LNCAP (cell line): ENCODE measurements at regions not wholly inside any gene's neighbourhood (a gene's known extent, or its start where the extent isn't known, plus 50 kb on each side); places are given as distances from the start of the nearest gene placed in this dataset.

Experiments used
- TF ChIP-seq, protein P1 (sequence below): fragments of 450-650 bp; IDR thresholded peaks from 2 replicates; pipeline ENCODE4 v1.5.1; 2017; ENCODE audit warnings: mild to moderate bottlenecking

DNA sequence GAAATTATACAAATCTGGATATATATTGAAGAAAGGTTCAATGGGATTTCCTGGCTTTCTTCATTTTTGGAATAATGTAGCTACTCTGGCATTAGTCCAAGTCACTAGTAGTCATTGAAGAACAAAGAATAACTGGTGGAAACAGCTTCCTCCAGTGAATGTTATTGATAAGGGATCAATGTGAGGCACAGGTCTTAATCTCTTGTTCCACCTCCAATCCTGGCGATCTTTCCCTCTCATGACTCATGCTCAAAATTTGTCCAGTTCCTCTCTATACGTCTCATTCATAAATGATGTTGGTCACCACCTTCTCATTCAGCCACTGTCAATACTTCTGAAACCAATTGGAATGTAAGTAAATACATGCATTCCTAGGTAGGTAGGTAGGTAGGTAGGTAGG is 185.0 kb upstream of the BMP2 start:
- TF ChIP-seq, protein P1, sequence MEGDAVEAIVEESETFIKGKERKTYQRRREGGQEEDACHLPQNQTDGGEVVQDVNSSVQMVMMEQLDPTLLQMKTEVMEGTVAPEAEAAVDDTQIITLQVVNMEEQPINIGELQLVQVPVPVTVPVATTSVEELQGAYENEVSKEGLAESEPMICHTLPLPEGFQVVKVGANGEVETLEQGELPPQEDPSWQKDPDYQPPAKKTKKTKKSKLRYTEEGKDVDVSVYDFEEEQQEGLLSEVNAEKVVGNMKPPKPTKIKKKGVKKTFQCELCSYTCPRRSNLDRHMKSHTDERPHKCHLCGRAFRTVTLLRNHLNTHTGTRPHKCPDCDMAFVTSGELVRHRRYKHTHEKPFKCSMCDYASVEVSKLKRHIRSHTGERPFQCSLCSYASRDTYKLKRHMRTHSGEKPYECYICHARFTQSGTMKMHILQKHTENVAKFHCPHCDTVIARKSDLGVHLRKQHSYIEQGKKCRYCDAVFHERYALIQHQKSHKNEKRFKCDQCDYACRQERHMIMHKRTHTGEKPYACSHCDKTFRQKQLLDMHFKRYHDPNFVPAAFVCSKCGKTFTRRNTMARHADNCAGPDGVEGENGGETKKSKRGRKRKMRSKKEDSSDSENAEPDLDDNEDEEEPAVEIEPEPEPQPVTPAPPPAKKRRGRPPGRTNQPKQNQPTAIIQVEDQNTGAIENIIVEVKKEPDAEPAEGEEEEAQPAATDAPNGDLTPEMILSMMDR, result no peak

DNA sequence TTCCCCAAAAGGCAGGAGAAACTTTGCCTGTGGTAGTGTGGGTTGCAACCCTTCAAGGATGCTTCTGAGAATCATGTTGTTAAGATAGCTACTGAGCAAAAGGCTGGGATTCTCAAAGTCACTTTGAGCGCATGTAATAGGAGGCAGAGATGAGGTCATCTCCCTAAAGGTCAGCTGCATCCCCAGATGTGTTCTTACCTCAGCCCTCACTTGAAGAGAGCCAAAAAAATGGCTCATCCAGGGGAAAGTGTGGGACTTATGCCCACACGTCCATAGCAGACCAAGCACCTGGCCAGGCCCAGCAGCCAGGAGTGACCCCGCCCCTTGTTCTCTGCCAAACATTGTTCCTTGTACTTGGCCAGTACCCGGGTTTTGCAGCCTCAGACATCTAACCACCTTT is 187.0 kb upstream of the BMP2 start:
- TF ChIP-seq, protein P1, result no peak

DNA sequence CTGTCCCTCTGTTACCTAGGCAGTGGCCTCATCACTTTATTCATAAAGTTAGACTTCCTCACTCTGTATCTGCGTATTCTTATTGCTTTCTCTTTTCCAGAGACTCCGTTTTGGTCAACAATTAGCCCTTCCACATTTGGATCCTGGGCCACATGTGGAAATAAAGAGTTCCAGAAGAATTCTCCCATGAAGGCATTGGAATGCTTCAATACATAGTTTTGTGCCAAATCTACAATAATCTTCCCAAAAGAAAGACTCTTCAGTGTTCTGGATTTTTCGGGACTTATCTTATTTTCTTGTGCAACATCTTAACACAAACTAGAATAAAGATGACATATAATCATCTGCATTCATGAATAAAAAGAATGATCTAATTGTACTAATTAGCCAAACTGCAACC is 187.7 kb upstream of the BMP2 start:
- TF ChIP-seq, protein P1, result no peak

DNA sequence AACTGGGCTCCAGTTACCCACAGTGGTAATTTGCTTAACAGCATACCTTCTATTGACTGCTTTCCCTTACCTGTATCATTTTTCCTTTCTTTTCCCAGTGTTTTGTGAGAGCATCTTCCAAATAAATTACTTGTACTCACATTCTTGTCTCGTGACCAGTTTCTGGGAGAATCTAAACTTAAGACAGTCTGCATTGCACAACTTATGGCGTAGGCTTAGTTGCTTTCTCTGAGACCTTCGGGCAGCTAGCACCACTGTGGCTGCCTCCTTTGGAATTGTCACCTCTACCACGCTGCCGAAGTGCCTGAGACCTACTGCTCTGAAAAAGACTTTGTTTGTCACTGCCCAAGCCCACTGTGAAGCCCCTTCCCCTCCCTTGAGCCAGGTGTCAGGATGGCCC is 188.1 kb upstream of the BMP2 start:
- TF ChIP-seq, protein P1, result no peak

DNA sequence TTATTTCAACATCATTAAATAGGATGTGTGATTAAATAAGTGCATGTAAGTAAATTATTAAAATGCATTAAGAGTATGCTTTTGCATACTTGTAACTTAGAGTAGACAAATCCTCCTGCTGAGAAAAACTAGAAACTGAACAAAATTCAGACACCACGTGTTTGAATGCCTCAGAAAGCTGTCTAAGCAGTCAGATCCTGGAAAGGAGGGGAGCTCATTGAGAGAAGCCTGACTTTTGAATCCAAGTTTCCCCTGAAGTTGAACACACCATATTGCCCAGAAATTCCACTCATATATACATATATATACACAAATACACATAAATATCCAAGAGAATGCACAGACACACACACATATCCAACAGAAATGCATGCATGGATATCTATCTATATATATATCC is 190.0 kb upstream of the BMP2 start:
- TF ChIP-seq, protein P1, result no peak

DNA sequence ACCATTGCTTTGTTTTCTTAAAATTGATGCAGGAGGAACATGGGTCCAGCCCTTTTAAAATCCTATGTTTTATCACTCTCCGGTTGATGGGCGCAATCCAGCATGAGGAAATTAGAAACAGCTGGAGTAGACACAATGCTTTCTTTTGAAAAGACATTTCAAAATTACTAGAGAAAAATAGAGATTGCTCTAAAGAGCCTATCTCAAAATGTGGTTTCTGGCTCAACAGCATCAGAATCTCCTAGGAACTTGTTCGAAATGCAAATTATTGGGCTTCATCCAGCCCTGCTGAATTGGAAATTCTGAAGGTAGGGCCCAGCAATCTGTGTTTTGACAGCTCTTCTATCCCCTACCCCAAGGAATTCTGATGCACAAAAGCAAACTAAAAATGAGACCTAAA is 190.8 kb upstream of the BMP2 start:
- TF ChIP-seq, protein P1, result no peak

DNA sequence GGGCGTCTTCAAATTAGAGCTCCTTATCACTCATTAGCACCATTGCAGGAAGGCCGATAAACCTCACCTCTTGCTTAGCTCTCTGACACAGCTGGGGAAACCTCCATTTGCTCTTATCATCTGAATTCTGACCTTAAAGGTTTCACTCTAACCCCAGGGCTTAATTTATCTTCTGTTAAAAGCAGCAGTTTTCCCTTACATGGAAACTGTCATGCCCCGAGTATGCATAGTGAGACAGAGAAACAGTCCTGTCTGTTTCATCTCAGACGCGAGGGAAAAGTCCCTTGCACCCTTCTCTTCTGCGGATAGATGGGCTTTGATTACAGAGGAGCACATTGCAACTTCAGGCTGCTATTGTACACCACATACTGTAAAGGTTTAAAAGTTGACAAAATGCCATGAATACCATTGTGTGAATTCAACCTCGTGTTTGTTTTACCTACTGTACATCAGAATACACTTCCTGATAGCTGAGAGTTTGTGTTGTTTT is 191.5 kb upstream of the BMP2 start:
- TF ChIP-seq, protein P1, result no peak

DNA sequence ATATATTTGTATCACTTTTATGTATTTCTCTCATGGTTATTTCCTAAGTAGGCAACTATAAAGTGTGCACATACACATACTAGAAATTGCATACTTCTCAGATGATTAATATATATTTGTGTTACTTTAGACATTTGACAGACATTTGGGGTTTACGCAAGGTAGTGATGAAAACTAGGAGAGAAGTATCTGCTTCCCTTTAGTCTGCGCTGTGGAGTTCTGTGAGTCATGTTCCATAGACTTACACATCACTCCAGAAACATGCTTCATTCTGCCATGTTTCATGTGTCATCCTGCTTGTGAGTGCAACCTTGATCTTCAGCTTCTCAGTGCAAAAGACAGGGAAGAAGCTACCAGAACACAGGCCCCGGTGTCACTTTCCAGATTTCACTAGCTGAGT is 200.7 kb upstream of the BMP2 start:
- TF ChIP-seq, protein P1, result no peak
